Head of caudate nucleus (tissue), 42 donors: ENCODE measurements at regions not wholly inside any gene's neighbourhood (a gene's known extent, or its start where the extent isn't known, plus 50 kb on each side); places are given as distances from the start of the nearest gene placed in this dataset.

Experiments
- DNase-seq, 42 donors: peaks; one replicate each; pipeline versions ENCODE4 v3.0.0 to v3.0.0-alpha.2; 2020 to 2021; ENCODE audit warnings: mixed read lengths in 7 of 42
- intact Hi-C: fragments of 100-400 bp; cut with DNase I; formaldehyde crosslinking; loops from one replicate; pipeline ENCODE4 v1.15.0; 2022

GRCh38 chr3:162196964-162197363 is 700.4 kb downstream of the OTOL1 start:
- intact Hi-C loops: no loop called here
- no peak for DNase-seq

GRCh38 chr3:162200836-162201235 is 704.2 kb downstream of the OTOL1 start:
- intact Hi-C loops: no loop called here
- no peak for DNase-seq

- no peak for DNase-seq
- intact Hi-C loops: no loop called here
These were observed 710.0 kb downstream of the OTOL1 start for GRCh38 chr3:162206648-162207047.

GRCh38 chr3:162211470-162211869 is 714.9 kb downstream of the OTOL1 start:
- intact Hi-C loops: no loop called here

GRCh38 chr3:162213196-162213595 is 716.6 kb downstream of the OTOL1 start:
- intact Hi-C loops: no loop called here
- DNase-seq: no peak

More at GRCh38 chr3:162211470-162211869, 714.9 kb downstream of the OTOL1 start:
- no peak for DNase-seq

GRCh38 chr3:162213956-162214355 is 717.3 kb downstream of the OTOL1 start:
- intact Hi-C loops: no loop called here
- no peak for DNase-seq

- intact Hi-C loops: no loop called here
- DNase-seq: no peak
These were observed 721.0 kb downstream of the OTOL1 start for GRCh38 chr3:162217647-162218046.

- DNase-seq: no peak
- intact Hi-C loops: no loop called here
These were observed 721.9 kb downstream of the OTOL1 start for GRCh38 chr3:162218479-162218878.

- no peak for DNase-seq
These were observed 728.1 kb downstream of the OTOL1 start for GRCh38 chr3:162224746-162225145.

GRCh38 chr3:162236949-162237348 is 740.3 kb downstream of the OTOL1 start:
- DNase-seq: no peak
- intact Hi-C loops: no loop called here

More at GRCh38 chr3:162224746-162225145, 728.1 kb downstream of the OTOL1 start:
- intact Hi-C loops: no loop called here

- intact Hi-C loops: no loop called here
- no peak for DNase-seq
These were observed 754.2 kb downstream of the OTOL1 start for GRCh38 chr3:162250782-162251181.

- no peak for DNase-seq
- intact Hi-C loops: no loop called here
These were observed 765.5 kb downstream of the OTOL1 start for GRCh38 chr3:162262129-162262528.

- intact Hi-C loops: no loop called here
- no peak for DNase-seq
These were observed 767.0 kb downstream of the OTOL1 start for GRCh38 chr3:162263596-162263995.

- intact Hi-C loops: no loop called here
These were observed 773.2 kb downstream of the OTOL1 start for GRCh38 chr3:162269636-162270458.

GRCh38 chr3:162274070-162274469 is 777.5 kb downstream of the OTOL1 start:
- no peak for DNase-seq
- intact Hi-C loops: no loop called here

More at GRCh38 chr3:162269636-162270458, 773.2 kb downstream of the OTOL1 start:
- DNase-seq: peak in 3 of 42 donors; percentile 2 to 29 (median 8)

- intact Hi-C loops: no loop called here
- no peak for DNase-seq
These were observed 782.2 kb downstream of the OTOL1 start for GRCh38 chr3:162278834-162279233.

- intact Hi-C loops: no loop called here
- DNase-seq: no peak
These were observed 788.7 kb downstream of the OTOL1 start for GRCh38 chr3:162285259-162285658.

- intact Hi-C loops: no loop called here
- no peak for DNase-seq
These were observed 791.0 kb downstream of the OTOL1 start for GRCh38 chr3:162287600-162287999.

GRCh38 chr3:162292409-162292808 is 795.8 kb downstream of the OTOL1 start:
- intact Hi-C loops: no loop called here
- DNase-seq: no peak

- no peak for DNase-seq
- intact Hi-C loops: no loop called here
These were observed 798.8 kb downstream of the OTOL1 start for GRCh38 chr3:162295323-162295983.
